IMR-90 (cell line): ENCODE measurements at regions not wholly inside any gene's neighbourhood (a gene's known extent, or its start where the extent isn't known, plus 50 kb on each side); places are given as distances from the start of the nearest gene placed in this dataset.

Source experiments
- BHLHE40 ChIP-seq: fragments of 150-350 bp; IDR thresholded peaks from 2 replicates; pipeline ENCODE4 v1.6.1; 2016; ENCODE audit warnings: mild to moderate bottlenecking, low read depth, low read length
- CEBPB ChIP-seq: IDR thresholded peaks from 2 replicates; pipeline ENCODE4 v1.6.1; 2012; ENCODE audit warnings: low read depth, low read length, improper control_type of control experiment
- FOS ChIP-seq: fragments of 150-350 bp; IDR thresholded peaks from 2 replicates; pipeline ENCODE4 v1.6.1; 2016; ENCODE audit warnings: low read depth, low read length
- MXI1 ChIP-seq: IDR thresholded peaks from 2 replicates; pipeline ENCODE4 v1.6.1; 2012; ENCODE audit warnings: low read depth, mild to moderate bottlenecking, low read length, moderate library complexity, borderline replicate concordance
- NFE2L2 ChIP-seq: fragments of 150-350 bp; IDR thresholded peaks from 2 replicates; pipeline ENCODE4 v1.6.1; 2016; ENCODE audit warnings: low read depth, mild to moderate bottlenecking, low read length
- POLR2A ChIP-seq: IDR thresholded peaks from 2 replicates; pipeline ENCODE4 v1.6.1; 2012; ENCODE audit warnings: mild to moderate bottlenecking, low read depth, low read length
- TF ChIP-seq, protein P1 (sequence below): conservative IDR thresholded peaks from 2 replicates; pipeline ENCODE4 v1.5.1; 2012; ENCODE audit warnings: mild to moderate bottlenecking, low read depth, low read length, improper control_type of control experiment
- TF ChIP-seq, protein P2 (sequence below): fragments of 150-350 bp; IDR thresholded peaks from 2 replicates; pipeline ENCODE4 v1.6.1; 2016; ENCODE audit warnings: low read depth, mild to moderate bottlenecking, low read length, moderate library complexity, borderline replicate concordance

DNA sequence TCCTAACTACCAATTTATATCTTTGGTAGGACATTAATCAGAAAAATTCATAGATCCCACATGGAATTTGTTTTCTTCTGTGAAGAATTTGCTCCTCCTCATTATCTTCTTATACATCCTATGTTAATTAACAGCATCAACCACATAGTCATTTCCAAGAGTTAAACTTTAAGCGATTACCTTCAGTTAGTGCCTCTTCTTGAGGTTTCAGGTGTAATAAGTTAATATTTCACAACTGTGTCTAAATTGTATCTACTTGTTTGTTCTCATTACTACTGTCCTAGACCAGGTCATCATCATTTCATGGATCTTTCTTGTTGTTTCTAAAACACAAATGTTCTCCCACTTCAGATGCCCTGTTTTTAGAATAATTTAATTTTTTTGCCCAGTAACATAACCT is 457.9 kb downstream of the FAT4 start:
- TF ChIP-seq POLR2A = no peak
- TF ChIP-seq, protein P1, sequence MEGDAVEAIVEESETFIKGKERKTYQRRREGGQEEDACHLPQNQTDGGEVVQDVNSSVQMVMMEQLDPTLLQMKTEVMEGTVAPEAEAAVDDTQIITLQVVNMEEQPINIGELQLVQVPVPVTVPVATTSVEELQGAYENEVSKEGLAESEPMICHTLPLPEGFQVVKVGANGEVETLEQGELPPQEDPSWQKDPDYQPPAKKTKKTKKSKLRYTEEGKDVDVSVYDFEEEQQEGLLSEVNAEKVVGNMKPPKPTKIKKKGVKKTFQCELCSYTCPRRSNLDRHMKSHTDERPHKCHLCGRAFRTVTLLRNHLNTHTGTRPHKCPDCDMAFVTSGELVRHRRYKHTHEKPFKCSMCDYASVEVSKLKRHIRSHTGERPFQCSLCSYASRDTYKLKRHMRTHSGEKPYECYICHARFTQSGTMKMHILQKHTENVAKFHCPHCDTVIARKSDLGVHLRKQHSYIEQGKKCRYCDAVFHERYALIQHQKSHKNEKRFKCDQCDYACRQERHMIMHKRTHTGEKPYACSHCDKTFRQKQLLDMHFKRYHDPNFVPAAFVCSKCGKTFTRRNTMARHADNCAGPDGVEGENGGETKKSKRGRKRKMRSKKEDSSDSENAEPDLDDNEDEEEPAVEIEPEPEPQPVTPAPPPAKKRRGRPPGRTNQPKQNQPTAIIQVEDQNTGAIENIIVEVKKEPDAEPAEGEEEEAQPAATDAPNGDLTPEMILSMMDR = no peak
- no peak for TF ChIP-seq FOS
- no peak for TF ChIP-seq BHLHE40
- TF ChIP-seq MXI1 = no peak
- TF ChIP-seq, protein P2, sequence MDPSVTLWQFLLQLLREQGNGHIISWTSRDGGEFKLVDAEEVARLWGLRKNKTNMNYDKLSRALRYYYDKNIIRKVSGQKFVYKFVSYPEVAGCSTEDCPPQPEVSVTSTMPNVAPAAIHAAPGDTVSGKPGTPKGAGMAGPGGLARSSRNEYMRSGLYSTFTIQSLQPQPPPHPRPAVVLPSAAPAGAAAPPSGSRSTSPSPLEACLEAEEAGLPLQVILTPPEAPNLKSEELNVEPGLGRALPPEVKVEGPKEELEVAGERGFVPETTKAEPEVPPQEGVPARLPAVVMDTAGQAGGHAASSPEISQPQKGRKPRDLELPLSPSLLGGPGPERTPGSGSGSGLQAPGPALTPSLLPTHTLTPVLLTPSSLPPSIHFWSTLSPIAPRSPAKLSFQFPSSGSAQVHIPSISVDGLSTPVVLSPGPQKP = no peak
- TF ChIP-seq CEBPB = no peak
- TF ChIP-seq NFE2L2 = no peak
